ENCODE measurements at regions not wholly inside any gene's neighbourhood (a gene's known extent, or its start where the extent isn't known, plus 50 kb on each side); places are given as distances from the start of the nearest gene placed in this dataset.

DNA sequence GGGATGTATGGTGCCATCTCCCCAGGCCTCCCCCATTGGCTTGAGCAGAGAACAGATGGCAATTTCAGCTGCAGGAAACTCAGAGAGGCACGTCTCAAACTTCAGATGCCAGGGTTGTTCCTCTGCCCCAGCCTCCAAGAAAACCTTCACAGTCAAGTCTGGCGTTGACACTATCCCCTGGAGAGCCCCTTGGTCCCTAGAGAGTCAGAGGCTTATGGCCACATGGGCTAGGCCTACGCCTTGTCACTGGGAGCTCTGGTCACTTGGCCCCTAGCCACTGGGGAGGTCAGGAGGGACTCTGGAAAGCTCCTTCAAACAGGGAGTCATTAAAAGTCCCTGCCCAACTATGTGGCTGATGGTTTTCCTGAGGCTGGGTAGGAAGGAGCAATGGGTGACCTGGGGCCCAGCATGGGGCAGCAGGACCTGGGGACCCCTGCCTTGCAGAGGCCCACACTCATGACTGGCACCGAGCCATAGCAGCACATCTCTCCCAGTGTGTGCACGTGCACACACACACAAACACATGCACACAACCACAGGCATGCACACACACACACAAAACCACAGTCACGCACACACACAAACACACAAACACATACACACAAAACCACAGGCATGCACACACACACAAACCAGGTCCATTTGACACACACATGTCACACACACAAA is 144.2 kb downstream of the GADD45G start:
- DNase-seq: no peak

DNA sequence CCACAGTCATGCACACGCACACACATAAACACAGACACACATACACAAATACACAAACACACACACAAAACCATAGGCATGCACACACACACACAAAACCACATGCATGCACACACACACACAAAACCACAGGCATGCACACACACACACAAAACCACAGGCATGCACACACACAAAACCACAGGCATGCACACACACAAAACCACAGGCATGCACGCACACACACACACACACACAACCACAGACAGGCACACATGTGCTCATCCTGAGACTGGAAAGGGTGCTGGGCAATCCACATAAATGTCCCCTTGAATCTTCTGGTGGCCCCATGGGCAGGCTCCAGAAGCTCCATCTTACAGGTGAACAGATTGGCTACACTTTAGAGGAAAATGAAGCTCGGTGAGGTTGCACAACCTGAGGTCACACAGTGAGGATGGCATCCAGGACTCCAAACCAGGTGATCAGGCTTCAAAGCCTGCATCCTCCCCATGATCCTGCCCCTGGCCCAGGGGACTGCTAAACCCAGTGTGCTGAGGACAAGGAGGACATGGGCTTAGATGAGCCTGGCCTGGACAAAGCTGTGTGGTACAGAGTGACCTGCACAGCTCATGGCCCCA is 144.8 kb downstream of the GADD45G start:
- no peak for DNase-seq

DNA sequence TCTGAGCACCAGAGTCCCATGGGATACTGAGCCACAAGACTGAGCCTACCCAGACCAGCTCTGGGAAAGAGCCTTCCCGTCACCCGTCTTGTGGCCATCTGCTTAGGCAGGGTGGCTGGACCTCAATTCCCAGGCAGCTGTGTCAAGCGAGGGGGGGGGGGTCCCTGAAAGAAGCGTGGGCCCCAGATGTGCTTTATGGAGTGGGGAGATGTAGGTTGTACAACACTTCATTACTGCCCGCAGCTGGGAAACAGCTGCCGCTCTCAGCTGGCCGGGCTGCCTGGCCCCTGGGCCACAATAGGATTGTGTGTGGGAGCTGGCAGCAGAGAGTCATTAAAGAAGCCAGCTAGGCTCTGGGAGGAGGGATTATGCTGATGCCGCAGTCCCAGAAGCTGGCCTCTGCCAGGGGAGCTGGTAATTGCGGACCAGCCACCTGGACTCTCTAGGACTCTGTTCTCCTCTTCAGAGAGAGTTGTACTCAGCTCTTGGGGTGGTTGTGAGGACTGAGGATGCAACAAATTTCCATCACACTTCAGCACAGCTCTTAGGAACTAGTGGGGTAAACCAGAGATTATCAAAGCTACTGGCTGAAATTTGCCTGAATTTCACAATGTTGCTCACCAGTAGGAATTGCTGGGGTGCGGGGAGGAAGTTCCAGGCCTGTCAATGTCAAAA is 145.4 kb downstream of the GADD45G start:
- no peak for DNase-seq

DNA sequence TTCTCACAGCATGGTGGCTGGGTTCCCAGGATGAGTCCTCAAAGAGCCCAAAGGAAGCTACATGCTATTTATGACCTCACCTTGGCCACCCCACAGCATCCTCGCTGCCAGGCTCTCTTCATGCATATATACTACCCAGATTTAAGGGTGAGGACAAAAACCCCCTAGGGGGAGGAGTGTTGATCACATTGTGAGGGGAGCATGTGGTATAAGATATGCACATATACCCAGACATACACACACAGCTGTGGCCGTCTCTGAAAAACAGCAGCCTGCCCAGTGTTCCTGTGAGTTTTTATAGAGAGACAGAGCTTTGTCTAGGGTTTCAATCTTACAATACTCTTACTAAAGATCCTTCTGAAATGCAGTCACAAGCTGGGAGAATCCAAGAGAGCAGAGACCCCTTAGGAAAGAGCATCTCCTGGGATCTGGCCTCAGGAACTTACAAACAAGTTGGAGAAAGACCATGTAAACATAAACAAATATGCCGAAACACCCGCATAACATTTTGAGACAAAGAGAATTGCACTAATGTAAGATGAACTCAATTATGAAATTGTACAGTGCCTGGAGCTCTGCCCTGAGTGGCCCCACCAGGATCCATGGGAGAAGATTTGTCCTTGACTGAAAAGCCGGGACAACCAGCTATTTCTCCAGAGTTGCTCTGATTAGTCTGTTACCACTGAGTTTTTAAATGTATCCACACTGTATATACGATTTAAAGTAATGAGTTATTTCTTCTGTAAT is 146.4 kb downstream of the GADD45G start:
- no peak for DNase-seq

DNA sequence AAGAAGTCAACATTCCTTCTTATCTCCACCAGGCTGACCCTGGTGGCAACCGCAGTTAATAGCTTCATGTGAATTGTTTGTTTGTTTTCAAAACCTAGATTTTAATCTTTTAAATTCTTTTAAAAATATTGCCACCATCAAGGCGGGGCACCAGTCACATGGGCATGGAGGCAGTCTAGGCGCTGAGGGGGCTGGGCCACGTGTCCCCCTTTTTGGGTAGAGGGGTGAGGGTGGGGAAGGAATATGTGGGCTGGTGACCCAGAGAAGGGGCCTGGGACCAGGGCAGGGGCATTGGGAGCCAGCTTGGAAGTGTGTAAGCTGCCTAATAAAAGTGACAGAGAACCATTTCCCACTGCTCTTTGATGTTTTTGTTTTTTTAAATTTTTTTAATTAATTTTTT is 147.3 kb downstream of the GADD45G start:
- DNase-seq: no peak

DNA sequence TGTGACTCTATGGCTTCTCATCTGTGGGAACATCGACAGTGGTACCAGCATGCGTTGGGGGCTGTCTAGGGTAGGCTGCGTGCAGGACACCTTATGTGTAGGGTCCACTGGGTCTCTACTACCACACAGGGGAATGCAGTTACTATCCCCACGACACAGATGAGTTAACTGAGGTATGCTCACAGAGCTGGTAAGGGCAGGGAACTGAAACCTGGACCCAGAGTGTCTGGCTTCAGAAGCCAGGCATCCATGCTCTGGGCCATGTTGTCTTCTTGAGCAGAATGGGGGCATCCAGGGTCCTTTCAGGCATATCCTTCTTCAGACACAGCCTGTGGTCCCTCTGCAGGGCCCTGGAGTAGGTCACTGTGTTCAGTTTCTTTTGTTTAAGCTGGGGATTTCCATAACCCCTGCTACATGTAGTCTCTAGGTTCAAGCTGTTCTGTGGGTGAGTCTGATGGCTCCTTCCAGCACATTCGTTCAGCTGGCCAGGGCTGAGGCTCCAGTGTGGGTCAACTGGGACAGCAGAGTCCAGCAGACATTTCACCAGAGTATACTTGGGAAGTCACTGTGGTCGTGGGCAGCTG is 148.8 kb downstream of the GADD45G start:
- DNase-seq: no peak

DNA sequence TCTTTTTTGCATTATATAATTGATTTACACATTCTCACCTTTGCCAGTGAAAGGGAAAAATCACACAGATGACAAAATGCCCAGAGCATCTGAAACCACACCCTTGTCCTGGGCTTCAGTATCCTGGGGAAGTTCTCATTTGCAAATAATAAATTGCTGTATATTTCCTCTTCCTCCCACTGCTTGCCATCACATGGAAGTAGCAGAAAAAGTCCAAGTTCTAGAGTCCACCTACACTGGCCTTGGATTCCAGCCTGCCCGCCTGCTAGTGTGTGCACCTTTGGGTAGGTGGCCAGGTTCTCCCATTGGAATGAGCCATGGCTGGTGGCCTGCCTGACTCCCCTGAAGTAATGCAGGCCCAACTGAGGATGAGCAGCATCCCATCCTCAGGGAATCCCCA is 149.4 kb downstream of the GADD45G start:
- DNase-seq: no peak

DNA sequence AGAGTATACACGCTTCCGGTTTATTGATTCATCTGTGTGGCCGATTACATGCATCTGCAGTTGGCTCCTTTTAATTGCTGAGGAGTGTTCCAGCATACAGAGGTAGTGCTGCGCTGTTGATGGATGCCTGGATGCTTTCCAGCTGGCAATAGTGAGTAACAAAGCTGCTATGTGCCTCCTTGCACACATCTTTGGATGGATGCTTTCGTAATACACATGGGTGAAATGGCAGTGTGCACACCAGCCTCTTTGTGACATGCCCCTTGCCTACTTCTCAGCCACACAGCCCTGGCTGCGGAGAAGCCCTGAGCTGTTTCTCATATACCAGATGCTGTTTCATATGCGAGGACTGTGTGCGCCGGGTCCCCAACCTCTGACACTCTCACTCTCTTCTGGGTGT is 151.0 kb downstream of the GADD45G start:
- no peak for DNase-seq

DNA sequence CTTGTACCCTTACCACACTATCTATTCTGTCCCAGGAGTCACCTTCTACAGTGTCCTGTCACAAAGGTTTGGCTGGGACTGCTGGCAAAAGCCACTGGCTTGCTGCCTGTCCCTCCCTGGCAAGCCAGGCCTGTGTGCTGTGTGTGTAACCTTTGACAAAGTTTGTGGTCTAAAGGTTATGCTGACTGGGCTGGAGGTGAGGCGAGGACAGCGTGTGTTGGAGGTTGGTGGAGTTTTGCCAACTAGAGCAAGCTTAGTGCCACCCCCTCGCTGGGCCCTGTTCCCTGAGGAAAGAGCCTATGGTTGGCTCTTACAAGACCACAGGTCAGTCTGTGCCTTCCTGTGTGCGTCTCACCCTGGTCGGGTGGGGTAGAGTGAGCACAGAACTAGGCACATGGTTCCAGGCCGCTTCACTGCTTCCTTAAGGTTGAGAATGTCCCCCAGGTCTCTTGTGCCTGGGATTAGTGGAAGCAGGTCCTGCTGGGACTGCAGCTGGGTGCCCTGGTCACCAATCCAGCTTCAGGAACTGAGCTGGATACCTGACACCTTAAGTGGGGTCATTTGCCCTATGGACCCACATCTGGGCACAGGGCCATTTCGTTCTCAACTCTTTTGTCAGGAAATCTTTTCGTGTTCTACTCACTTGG is 152.2 kb downstream of the GADD45G start:
- DNase-seq: no peak

DNA sequence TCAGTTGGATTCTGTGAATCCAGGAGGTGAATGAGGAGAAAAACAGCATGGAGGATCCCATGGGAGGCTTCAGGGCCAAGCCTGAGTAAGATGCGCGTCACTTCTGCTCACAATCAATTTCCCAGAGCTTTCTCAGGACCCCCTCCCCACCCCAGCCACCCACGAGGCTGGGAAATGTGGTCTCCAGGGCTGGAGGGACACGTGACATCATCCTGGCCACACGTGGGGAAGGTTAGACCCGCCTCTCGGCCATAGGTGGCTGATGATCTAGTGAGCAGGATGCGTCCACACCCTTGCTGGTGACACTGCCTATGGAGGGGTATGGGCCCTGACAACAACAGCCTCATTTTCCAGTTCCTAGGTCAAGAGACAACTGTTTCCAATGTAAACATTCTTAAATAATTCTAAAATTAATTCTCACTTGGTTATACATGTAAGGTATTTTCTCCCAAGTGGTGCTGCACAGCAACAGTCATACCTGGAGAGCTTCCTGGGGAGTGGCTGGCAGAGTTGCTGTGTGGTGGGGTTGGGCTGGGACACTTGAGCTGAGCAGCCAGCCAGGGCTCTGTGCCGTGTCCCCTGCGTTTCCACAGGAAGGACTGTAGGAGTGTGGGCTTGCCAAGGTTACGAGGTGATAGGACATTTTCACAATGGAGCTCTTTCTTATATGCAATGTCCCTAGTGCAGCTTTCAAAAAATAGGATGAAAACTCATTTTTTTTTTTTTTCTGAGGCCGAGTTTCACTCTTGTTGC is 153.1 kb downstream of the GADD45G start:
- DNase-seq: no peak

DNA sequence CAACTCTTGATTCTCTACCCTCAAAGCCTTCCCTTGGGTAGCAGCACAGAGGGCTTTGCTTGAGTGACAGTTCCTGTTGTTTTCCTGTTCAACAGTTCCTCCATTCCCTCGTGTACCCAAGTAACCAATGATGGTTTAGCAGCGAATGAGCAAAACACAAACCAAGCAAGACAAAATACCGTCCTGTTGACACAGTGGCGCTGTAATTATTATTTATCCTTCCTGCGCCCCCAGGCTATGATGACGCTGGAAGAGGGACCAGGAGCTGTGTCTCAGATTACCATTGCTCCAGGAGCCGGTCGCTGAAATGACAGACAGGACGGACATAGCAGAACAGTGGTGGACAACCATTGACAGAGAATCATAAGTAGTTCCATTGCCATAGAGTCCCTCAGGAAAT is 154.8 kb downstream of the GADD45G start:
- no peak for DNase-seq

DNA sequence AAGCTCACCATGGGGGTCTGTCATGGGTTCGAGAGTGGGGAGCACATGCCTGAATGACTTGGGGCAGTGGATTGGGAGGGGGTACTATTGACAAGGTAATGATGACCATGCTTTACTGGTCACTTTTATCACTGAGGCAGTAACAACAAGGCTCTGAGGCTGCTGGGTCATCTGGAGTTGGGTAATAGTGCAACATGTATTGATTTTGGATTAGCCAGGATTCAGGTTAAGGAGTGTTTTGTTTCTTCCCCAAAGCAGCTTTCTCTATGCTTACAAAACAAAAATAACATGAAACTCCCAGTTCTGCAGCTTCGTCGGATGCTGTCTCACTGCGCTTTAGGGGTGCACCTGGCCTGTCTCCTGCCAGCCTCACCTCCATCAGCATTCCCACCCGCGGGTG is 155.3 kb downstream of the GADD45G start:
- DNase-seq: no peak

DNA sequence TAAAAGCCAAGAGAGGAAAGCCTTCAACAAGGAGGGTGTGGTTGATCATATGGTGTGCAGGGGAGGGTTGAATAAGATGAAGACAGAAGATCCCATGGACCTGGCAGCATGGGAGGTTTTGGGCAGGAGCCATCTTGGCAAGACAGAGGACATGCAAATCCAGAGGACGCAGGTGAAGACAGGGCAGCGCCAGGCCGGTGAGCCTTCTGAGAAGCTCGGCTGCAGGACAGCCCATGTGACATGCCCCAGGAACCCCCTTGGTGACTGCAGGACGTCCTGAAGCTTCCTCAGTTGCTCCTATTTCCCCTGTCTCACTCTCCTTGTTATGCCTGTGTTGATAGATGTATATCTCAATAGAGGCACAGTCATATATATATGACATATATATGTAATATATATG is 159.4 kb downstream of the GADD45G start:
- no peak for DNase-seq

DNA sequence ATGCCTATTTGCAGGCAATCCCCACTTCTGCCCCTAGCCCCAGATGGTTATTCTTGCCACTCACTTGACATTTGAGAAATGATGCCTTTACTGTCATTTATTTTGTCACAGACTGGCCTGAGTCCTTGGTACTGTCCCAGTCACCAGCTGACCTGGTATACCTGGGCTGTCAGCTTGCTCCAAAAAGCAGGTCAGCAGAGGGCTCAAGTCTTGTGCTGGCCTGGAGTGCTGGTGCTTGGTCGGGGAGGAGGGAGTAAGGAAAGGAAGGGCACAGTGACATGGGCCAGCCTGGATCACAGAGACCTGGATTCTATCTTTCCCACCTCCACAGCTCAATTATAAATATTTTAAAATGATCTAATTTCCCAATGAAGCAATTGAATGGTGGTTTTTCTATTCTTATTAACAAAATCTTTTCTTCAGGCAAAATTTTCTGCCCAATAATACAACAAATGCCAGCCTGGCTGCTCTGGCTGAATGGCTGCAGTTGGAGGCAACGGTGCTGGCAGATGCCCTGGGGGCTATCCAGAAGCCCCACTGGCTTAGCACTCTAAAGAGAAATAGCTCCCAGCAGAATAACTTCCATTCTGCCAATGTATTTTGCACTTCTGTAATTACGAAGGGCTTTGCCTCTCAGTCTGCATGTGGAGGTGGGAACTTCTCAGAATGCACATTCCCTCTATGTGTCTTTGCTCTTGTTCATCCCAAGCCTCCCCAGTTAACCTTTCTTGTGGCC is 160.6 kb downstream of the GADD45G start:
- no peak for DNase-seq

DNA sequence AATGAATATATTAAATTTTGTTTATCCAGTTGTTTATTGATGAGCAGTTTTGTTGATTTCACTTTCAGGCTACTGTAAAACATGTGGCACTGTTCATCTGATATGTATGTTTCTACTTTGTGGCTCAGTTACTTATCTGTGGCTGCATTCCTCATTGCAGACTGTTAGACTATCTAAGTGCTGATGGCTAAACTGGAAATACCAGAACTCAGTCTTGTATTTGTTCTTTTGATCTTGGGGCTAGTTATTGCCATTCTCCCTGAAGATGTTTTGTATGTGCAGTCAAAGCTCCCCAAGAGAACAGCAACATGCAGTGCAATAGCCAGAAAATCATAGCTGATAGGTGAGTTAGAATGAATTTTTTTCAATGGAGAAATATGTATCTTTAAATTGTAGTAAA is 162.2 kb downstream of the GADD45G start:
- no peak for DNase-seq

DNA sequence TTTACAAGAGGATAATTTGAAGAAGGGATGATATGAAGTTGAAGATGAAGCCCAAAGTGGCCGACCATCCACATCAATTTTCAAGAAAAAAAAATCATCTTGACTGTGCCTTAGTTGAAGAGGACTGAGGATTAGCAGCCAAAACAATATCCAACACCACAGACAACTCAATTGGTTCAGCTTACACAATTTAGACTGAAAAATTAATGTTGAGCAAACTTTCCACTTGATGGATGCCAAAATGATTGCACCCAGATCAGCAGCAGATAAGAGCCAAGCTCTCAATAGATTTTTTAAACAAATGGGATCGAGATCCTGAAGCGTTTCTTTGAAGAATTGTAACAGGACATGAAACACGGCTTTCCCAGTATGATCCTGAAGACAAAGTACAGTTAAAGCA is 163.2 kb downstream of the GADD45G start:
- no peak for DNase-seq

DNA sequence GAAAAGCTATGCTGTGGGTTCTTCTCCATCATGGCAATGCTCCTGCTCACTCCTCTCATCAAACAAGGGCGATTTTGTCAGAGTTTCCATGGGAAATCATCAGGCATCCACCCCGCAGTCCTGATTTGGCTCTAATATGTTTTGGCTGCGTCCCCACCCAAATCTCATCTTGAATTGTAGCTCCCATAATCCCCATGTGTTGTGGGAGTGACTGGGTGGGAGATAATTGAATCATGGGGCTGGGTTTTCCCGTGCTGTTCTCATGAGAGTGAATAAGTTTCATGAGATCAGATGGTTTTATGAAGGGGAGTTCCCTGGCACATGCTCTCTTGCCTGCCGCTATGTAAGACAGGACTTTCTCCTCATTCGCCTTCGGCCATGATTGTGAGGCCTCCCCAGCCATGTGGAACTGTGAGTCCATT is 163.8 kb downstream of the GADD45G start:
- DNase-seq: no peak

DNA sequence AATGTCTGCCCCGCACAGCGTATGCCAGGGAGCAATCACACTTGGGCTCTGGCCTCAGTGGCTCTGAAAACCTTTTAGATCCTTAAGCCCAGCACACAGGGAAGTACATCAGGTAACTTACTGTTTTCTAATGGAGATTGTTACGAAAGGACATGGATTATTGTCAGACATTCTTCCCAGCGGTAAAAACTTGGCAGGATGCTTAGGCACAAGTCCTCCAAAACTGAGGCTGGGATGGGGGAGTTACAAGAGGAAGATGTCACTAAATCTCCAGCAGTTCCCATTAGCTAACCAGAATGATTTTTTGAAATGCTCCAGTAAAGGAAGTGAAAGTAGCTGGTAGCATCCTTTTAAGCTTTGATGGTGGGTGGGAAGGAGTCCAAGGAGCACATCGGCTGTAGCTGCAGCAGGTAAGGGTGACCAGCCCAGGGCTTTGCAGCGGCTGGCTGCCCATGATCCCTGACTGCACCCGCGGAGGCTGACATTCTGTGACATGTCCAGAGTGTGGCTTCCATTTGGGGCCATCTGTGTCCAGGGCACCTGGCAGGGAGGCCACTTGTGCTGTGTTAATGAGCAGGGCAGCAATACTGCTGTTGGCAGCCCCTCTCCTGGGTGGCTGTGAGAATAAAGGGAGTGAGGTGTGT is 165.8 kb downstream of the GADD45G start:
- DNase-seq: no peak

DNA sequence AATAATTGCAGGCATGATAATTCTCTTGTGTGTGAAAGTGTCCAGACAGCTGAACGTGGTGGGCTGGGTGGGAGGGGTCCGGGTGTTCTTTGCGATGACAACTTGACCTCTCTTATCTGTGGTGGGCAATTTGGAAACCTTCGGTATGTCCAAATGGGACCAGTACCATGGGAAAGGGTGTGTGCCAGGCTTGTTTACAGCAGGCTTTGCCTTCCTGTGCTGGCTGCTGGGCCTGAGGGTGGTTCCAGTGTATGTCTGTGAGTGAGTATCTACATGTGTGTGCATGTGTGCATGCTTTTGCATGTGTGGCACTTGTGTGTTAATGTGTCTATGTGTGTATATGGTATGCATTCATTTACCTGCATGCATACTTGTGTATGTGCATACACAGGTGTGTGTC is 166.4 kb downstream of the GADD45G start:
- DNase-seq: no peak

DNA sequence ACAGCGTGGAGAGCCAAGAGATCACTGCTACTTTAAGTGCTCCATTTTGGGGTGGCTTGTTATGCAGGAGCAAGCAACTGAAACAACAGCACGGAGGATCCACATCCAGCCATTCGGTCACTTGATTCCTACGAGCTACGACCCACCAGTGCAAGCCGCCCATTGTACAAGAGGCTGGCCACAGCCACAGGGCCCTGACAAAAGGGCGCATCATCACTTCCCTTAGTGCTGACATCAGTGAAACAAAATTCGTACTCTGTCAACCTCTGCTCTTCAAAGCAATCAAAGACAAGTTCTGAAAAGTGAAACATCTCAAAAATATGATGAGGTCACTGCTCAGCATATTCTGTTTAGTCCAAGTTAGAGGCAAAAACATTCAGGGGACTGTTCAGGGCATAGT is 168.4 kb downstream of the GADD45G start:
- DNase-seq: no peak

DNA sequence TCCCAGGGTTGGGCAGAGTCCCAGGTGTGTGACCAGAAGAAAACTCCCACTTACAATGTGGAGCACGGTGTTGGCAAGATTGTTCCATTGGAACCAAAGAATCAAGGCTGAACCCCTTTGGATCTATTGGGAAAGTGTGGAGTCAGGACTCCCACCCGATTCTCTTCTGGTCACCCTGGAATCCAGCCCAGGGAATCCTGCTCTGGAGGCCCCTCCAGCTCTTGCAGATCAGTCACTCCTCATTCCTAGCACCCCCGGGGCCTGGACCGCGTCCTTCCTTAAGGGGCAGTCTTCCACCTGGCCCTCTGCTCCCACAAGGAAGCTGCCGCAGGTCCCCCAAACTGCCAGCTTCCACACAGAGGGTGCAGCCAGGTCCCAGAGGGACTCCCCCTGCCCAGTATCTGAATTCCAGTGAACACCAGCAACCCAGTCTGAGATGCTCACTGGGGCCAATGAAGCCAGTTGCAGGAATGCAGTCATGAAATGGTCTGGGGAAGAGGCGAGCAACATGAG is 170.1 kb downstream of the GADD45G start:
- no peak for DNase-seq

Data from amniotic stem cell (primary cell).